T-helper 17 cell (primary cell): ENCODE measurements at regions not wholly inside any gene's neighbourhood (a gene's known extent, or its start where the extent isn't known, plus 50 kb on each side); places are given as distances from the start of the nearest gene placed in this dataset.

Experiments used
- ATAC-seq: fragments of 150-1000 bp; cut with Tn5 transposase; 2 replicates; pipeline ENCODE4 v1.10.0; 2021; ENCODE audit warnings: mild to moderate bottlenecking, moderate library complexity
- DNase-seq, 3 donors: peaks; one replicate each; pipeline versions ENCODE4 v3.0.0 to v3.0.0-alpha.2; 2020 to 2021
- H3K9me3 ChIP-seq: one replicate; pipeline ENCODE4 v1.7.0; 2013; ENCODE audit warnings: low read length, mild to moderate bottlenecking; ENCODE audit not compliant: control insufficient read depth, poor library complexity, severe bottlenecking
- H3K27ac Mint-ChIP-seq: one replicate; pipeline ENCODE4 v1.8.0; 2022; ENCODE audit warnings: mild to moderate bottlenecking, moderate library complexity, mixed read lengths
- H3K27me3 Mint-ChIP-seq: one replicate; pipeline ENCODE4 v1.8.0; 2022; ENCODE audit warnings: mixed read lengths
- H3K36me3 Mint-ChIP-seq: one replicate; pipeline ENCODE4 v1.8.0; 2022; ENCODE audit warnings: low read depth, mixed read lengths
- H3K4me1 Mint-ChIP-seq: one replicate; pipeline ENCODE4 v1.8.0; 2022; ENCODE audit warnings: mild to moderate bottlenecking, mixed read lengths
- H3K4me3 Mint-ChIP-seq: one replicate; pipeline ENCODE4 v1.8.0; 2022; ENCODE audit warnings: mild to moderate bottlenecking, moderate library complexity, mixed read lengths

- H3K27me3 Mint-ChIP-seq, result peaks cover 50% of the 10 kb centered on the region
Measured at GRCh38 chr20:57936636-57937385, 227.0 kb upstream of the PMEPA1 start.

GRCh38 chr20:57934913-57935312, 225.1 kb upstream of the PMEPA1 start:
- Mint-ChIP-seq H3K27me3 (peaks cover 43% of the 10 kb centered on the region), H3K4me3 (no peak overlapping the region), H3K4me1 (peaks cover 3% of the 10 kb centered on the region), H3K36me3 (no peaks in the 10 kb centered on the region), H3K27ac (peak overlapping the region; percentile 10)
- ATAC-seq (no peak), DNase-seq (no peak)
- no peaks in the 10 kb centered on the region for H3K9me3 ChIP-seq

More at GRCh38 chr20:57936636-57937385, 227.0 kb upstream of the PMEPA1 start:
- ATAC-seq, result no peak
- Mint-ChIP-seq H3K36me3 (no peaks in the 10 kb centered on the region), H3K4me3 (no peak overlapping the region), H3K27ac (peak overlapping the region; percentile 54), H3K4me1 (peaks cover 3% of the 10 kb centered on the region)
- H3K9me3 ChIP-seq, result no peaks in the 10 kb centered on the region
- no peak for DNase-seq

- H3K27ac Mint-ChIP-seq, result no peak overlapping the region
- peaks cover 42% of the 10 kb centered on the region for H3K27me3 Mint-ChIP-seq
- ATAC-seq, result no peak
- DNase-seq, result no peak
- no peaks in the 10 kb centered on the region for H3K9me3 ChIP-seq
- H3K4me1 Mint-ChIP-seq, result peaks cover 3% of the 10 kb centered on the region
- H3K4me3 Mint-ChIP-seq, result no peak overlapping the region
- no peaks in the 10 kb centered on the region for H3K36me3 Mint-ChIP-seq
Measured at GRCh38 chr20:57934007-57934805, 224.4 kb upstream of the PMEPA1 start.

- Mint-ChIP-seq H3K27ac (no peak overlapping the region), H3K27me3 (peaks cover 26% of the 10 kb centered on the region), H3K36me3 (no peaks in the 10 kb centered on the region), H3K4me3 (no peak overlapping the region), H3K4me1 (no peaks in the 10 kb centered on the region)
- DNase-seq (no peak), ATAC-seq (no peak)
- no peaks in the 10 kb centered on the region for H3K9me3 ChIP-seq
Measured at GRCh38 chr20:57932227-57932864, 222.5 kb upstream of the PMEPA1 start.

- ATAC-seq, result no peak
Measured at GRCh38 chr20:57930351-57930750, 220.5 kb upstream of the PMEPA1 start.

GRCh38 chr20:57928181-57928967, 218.6 kb upstream of the PMEPA1 start:
- DNase-seq, result no peak

More at GRCh38 chr20:57930351-57930750, 220.5 kb upstream of the PMEPA1 start:
- no peak for DNase-seq
- Mint-ChIP-seq H3K27ac (no peak overlapping the region), H3K27me3 (peaks cover 13% of the 10 kb centered on the region), H3K4me1 (no peaks in the 10 kb centered on the region), H3K36me3 (no peaks in the 10 kb centered on the region), H3K4me3 (no peak overlapping the region)
- no peaks in the 10 kb centered on the region for H3K9me3 ChIP-seq

GRCh38 chr20:57927376-57927775, 217.6 kb upstream of the PMEPA1 start:
- Mint-ChIP-seq H3K4me3 (no peak overlapping the region), H3K27ac (no peak overlapping the region), H3K27me3 (peaks cover 12% of the 10 kb centered on the region), H3K4me1 (no peaks in the 10 kb centered on the region), H3K36me3 (no peaks in the 10 kb centered on the region)
- H3K9me3 ChIP-seq, result no peaks in the 10 kb centered on the region
- no peak for ATAC-seq
- DNase-seq, result no peak

More at GRCh38 chr20:57928181-57928967, 218.6 kb upstream of the PMEPA1 start:
- Mint-ChIP-seq H3K4me3 (no peak overlapping the region), H3K36me3 (no peaks in the 10 kb centered on the region), H3K27ac (no peak overlapping the region), H3K27me3 (peaks cover 12% of the 10 kb centered on the region), H3K4me1 (no peaks in the 10 kb centered on the region)
- no peak for ATAC-seq
- no peaks in the 10 kb centered on the region for H3K9me3 ChIP-seq

- no peaks in the 10 kb centered on the region for H3K9me3 ChIP-seq
- Mint-ChIP-seq H3K36me3 (no peaks in the 10 kb centered on the region), H3K27me3 (peaks cover 25% of the 10 kb centered on the region), H3K4me1 (peaks cover under 1% of the 10 kb centered on the region), H3K27ac (no peak overlapping the region), H3K4me3 (no peak overlapping the region)
- ATAC-seq, result no peak
- DNase-seq, result no peak
Measured at GRCh38 chr20:57922706-57923105, 212.9 kb upstream of the PMEPA1 start.

- no peak overlapping the region for H3K4me3 Mint-ChIP-seq
- DNase-seq, result no peak
- no peaks in the 10 kb centered on the region for H3K36me3 Mint-ChIP-seq
- ATAC-seq, result no peak
- peaks cover 2% of the 10 kb centered on the region for H3K4me1 Mint-ChIP-seq
- no peaks in the 10 kb centered on the region for H3K9me3 ChIP-seq
- no peak overlapping the region for H3K27ac Mint-ChIP-seq
- H3K27me3 Mint-ChIP-seq, result peaks cover 25% of the 10 kb centered on the region
Measured at GRCh38 chr20:57922083-57922482, 212.3 kb upstream of the PMEPA1 start.

GRCh38 chr20:57921676-57922075, 211.9 kb upstream of the PMEPA1 start:
- Mint-ChIP-seq H3K27me3 (peaks cover 25% of the 10 kb centered on the region), H3K4me3 (no peak overlapping the region), H3K4me1 (peaks cover 2% of the 10 kb centered on the region), H3K27ac (no peak overlapping the region), H3K36me3 (no peaks in the 10 kb centered on the region)
- DNase-seq (no peak), ATAC-seq (no peak)
- no peaks in the 10 kb centered on the region for H3K9me3 ChIP-seq

GRCh38 chr20:57920971-57921370, 211.2 kb upstream of the PMEPA1 start:
- H3K27ac Mint-ChIP-seq, result no peak overlapping the region
- no peak overlapping the region for H3K4me3 Mint-ChIP-seq
- peaks cover 25% of the 10 kb centered on the region for H3K27me3 Mint-ChIP-seq
- H3K36me3 Mint-ChIP-seq, result no peaks in the 10 kb centered on the region
- no peak for DNase-seq
- no peaks in the 10 kb centered on the region for H3K9me3 ChIP-seq
- no peak for ATAC-seq
- peaks cover 2% of the 10 kb centered on the region for H3K4me1 Mint-ChIP-seq

- H3K27me3 Mint-ChIP-seq, result peaks cover 25% of the 10 kb centered on the region
- peaks cover 2% of the 10 kb centered on the region for H3K4me1 Mint-ChIP-seq
- no peaks in the 10 kb centered on the region for H3K9me3 ChIP-seq
- no peaks in the 10 kb centered on the region for H3K36me3 Mint-ChIP-seq
- H3K27ac Mint-ChIP-seq, result no peak overlapping the region
- DNase-seq (no peak), ATAC-seq (no peak)
- H3K4me3 Mint-ChIP-seq, result no peak overlapping the region
Measured at GRCh38 chr20:57919049-57919448, 209.2 kb upstream of the PMEPA1 start.

GRCh38 chr20:57918551-57918950, 208.7 kb upstream of the PMEPA1 start:
- H3K9me3 ChIP-seq, result no peaks in the 10 kb centered on the region
- Mint-ChIP-seq H3K36me3 (no peaks in the 10 kb centered on the region), H3K27me3 (peaks cover 22% of the 10 kb centered on the region), H3K27ac (no peak overlapping the region), H3K4me1 (peaks cover 2% of the 10 kb centered on the region), H3K4me3 (no peak overlapping the region)
- DNase-seq, result no peak
- ATAC-seq, result no peak
